ENCODE measurements at regions not wholly inside any gene's neighbourhood (a gene's known extent, or its start where the extent isn't known, plus 50 kb on each side); places are given as distances from the start of the nearest gene placed in this dataset.
"Not testable (repeated sequence)": the region's sequence is repeated elsewhere in the genome, so short reads cannot be mapped to it uniquely, and the experiment has no call there.

GRCh38 chr18:1019191-1019590, 114.5 kb downstream of the ADCYAP1 start:
- no peak overlapping the region for H3K23ac ChIP-seq (ENCODE audit: low read length in 2 of 2)
- no peak overlapping the region for H3K4me3 ChIP-seq (ENCODE audit: insufficient read depth in 1 of 2, low read depth in 1 of 2, low read length in 2 of 2)
- no peak overlapping the region for H3K9ac ChIP-seq (ENCODE audit: low read length)
- H4K91ac ChIP-seq (ENCODE audit: low read length): no peak overlapping the region
- H3K4ac ChIP-seq (ENCODE audit: low read depth in 1 of 2, low read length in 2 of 2): no peak overlapping the region
- H3K4me2 ChIP-seq (ENCODE audit: low read length, poor library complexity, severe bottlenecking): no peak overlapping the region
- no peak overlapping the region for H2BK12ac ChIP-seq (ENCODE audit: low read length in 2 of 2)
- H2AFZ ChIP-seq (ENCODE audit: low read depth, low read length): no peak overlapping the region
- no peaks in the 10 kb centered on the region for H3K27me3 ChIP-seq (ENCODE audit: control insufficient read depth in 1 of 2, insufficient read depth in 1 of 2, low read length in 2 of 2)
- no peaks in the 10 kb centered on the region for H3K79me1 ChIP-seq (replicated peaks; ENCODE audit: low read length, poor library complexity, severe bottlenecking)
- no peak overlapping the region for H4K8ac ChIP-seq (ENCODE audit: low read length)
- no peak overlapping the region for H2AK5ac ChIP-seq (ENCODE audit: low read length, severe bottlenecking)
- H3K27ac ChIP-seq (ENCODE audit: low read length, poor library complexity, severe bottlenecking): no peak overlapping the region
- no peak overlapping the region for H2BK15ac ChIP-seq (ENCODE audit: low read depth, poor library complexity, severe bottlenecking)
- no peak overlapping the region for H3K18ac ChIP-seq (ENCODE audit: low read depth in 1 of 2, low read length in 2 of 2)
- no peak overlapping the region for H3K14ac ChIP-seq (ENCODE audit: low read length in 2 of 2)
- H3K4me1 ChIP-seq (ENCODE audit: control insufficient read depth, insufficient read depth, low read depth, low read length): peaks cover 2% of the 10 kb centered on the region
- no peaks in the 10 kb centered on the region for H3K36me3 ChIP-seq (ENCODE audit: control insufficient read depth in 1 of 2, insufficient read depth in 2 of 2, low read depth in 1 of 2, low read length in 2 of 2)
- no peak for DNase-seq
- no peaks in the 10 kb centered on the region for H3K9me3 ChIP-seq (ENCODE audit: control insufficient read depth, low read length)
- no CpG with 5 or more reads among the region's 3 CpGs for WGBS
- H2BK5ac ChIP-seq (ENCODE audit: low read depth, low read length, poor library complexity, severe bottlenecking): no peak overlapping the region
- H2BK120ac ChIP-seq (ENCODE audit: low read depth, low read length): no peak overlapping the region

- H2BK15ac ChIP-seq (ENCODE audit: low read depth, poor library complexity, severe bottlenecking): no peak overlapping the region
- no peak overlapping the region for H3K4me3 ChIP-seq (ENCODE audit: insufficient read depth in 1 of 2, low read depth in 1 of 2, low read length in 2 of 2)
- no peaks in the 10 kb centered on the region for H3K9me3 ChIP-seq (ENCODE audit: control insufficient read depth, low read length)
- H3K18ac ChIP-seq (ENCODE audit: low read depth in 1 of 2, low read length in 2 of 2): no peak overlapping the region
- no peak overlapping the region for H3K23ac ChIP-seq (ENCODE audit: low read length in 2 of 2)
- no peak overlapping the region for H3K4me2 ChIP-seq (ENCODE audit: low read length, poor library complexity, severe bottlenecking)
- H3K9ac ChIP-seq (ENCODE audit: low read length): no peak overlapping the region
- no peak overlapping the region for H2AK5ac ChIP-seq (ENCODE audit: low read length, severe bottlenecking)
- H3K14ac ChIP-seq (ENCODE audit: low read length in 2 of 2): no peak overlapping the region
- H3K4ac ChIP-seq (ENCODE audit: low read depth in 1 of 2, low read length in 2 of 2): no peak overlapping the region
- H3K27me3 ChIP-seq (ENCODE audit: control insufficient read depth in 1 of 2, insufficient read depth in 1 of 2, low read length in 2 of 2): no peaks in the 10 kb centered on the region
- no peak overlapping the region for H2BK120ac ChIP-seq (ENCODE audit: low read depth, low read length)
- no peak overlapping the region for H2BK12ac ChIP-seq (ENCODE audit: low read length in 2 of 2)
- no peaks in the 10 kb centered on the region for H3K79me1 ChIP-seq (replicated peaks; ENCODE audit: low read length, poor library complexity, severe bottlenecking)
- H2AFZ ChIP-seq (ENCODE audit: low read depth, low read length): no peak overlapping the region
- no peak overlapping the region for H3K27ac ChIP-seq (ENCODE audit: low read length, poor library complexity, severe bottlenecking)
- no peak overlapping the region for H4K8ac ChIP-seq (ENCODE audit: low read length)
- H3K36me3 ChIP-seq (ENCODE audit: control insufficient read depth in 1 of 2, insufficient read depth in 2 of 2, low read depth in 1 of 2, low read length in 2 of 2): no peaks in the 10 kb centered on the region
- DNase-seq: no peak
- WGBS: 100% methylated on average over 1 of the region's 2 CpGs
- no peaks in the 10 kb centered on the region for H3K4me1 ChIP-seq (ENCODE audit: control insufficient read depth, insufficient read depth, low read depth, low read length)
- no peak overlapping the region for H2BK5ac ChIP-seq (ENCODE audit: low read depth, low read length, poor library complexity, severe bottlenecking)
- no peak overlapping the region for H4K91ac ChIP-seq (ENCODE audit: low read length)
Observed at GRCh38 chr18:1020731-1021344, 116.2 kb downstream of the ADCYAP1 start.

- H3K4ac ChIP-seq (ENCODE audit: low read depth in 1 of 2, low read length in 2 of 2): no peak overlapping the region
- no peak overlapping the region for H4K91ac ChIP-seq (ENCODE audit: low read length)
- H3K9ac ChIP-seq (ENCODE audit: low read length): no peak overlapping the region
- H2BK12ac ChIP-seq (ENCODE audit: low read length in 2 of 2): no peak overlapping the region
- H2BK15ac ChIP-seq (ENCODE audit: low read depth, poor library complexity, severe bottlenecking): no peak overlapping the region
- no peak overlapping the region for H2AK5ac ChIP-seq (ENCODE audit: low read length, severe bottlenecking)
- H3K18ac ChIP-seq (ENCODE audit: low read depth in 1 of 2, low read length in 2 of 2): no peak overlapping the region
- DNase-seq: no peak
- no peak overlapping the region for H3K27ac ChIP-seq (ENCODE audit: low read length, poor library complexity, severe bottlenecking)
- H3K4me2 ChIP-seq (ENCODE audit: low read length, poor library complexity, severe bottlenecking): no peak overlapping the region
- no peak overlapping the region for H2BK5ac ChIP-seq (ENCODE audit: low read depth, low read length, poor library complexity, severe bottlenecking)
- no peaks in the 10 kb centered on the region for H3K4me1 ChIP-seq (ENCODE audit: control insufficient read depth, insufficient read depth, low read depth, low read length)
- H4K8ac ChIP-seq (ENCODE audit: low read length): no peak overlapping the region
- no CpG with 5 or more reads among the region's 1 CpG for WGBS
- no peak overlapping the region for H3K14ac ChIP-seq (ENCODE audit: low read length in 2 of 2)
- no peaks in the 10 kb centered on the region for H3K27me3 ChIP-seq (ENCODE audit: control insufficient read depth in 1 of 2, insufficient read depth in 1 of 2, low read length in 2 of 2)
- H3K4me3 ChIP-seq (ENCODE audit: insufficient read depth in 1 of 2, low read depth in 1 of 2, low read length in 2 of 2): no peak overlapping the region
- no peaks in the 10 kb centered on the region for H3K9me3 ChIP-seq (ENCODE audit: control insufficient read depth, low read length)
- H3K79me1 ChIP-seq (replicated peaks; ENCODE audit: low read length, poor library complexity, severe bottlenecking): no peaks in the 10 kb centered on the region
- H3K23ac ChIP-seq (ENCODE audit: low read length in 2 of 2): no peak overlapping the region
- no peak overlapping the region for H2AFZ ChIP-seq (ENCODE audit: low read depth, low read length)
- H2BK120ac ChIP-seq (ENCODE audit: low read depth, low read length): no peak overlapping the region
- H3K36me3 ChIP-seq (ENCODE audit: control insufficient read depth in 1 of 2, insufficient read depth in 2 of 2, low read depth in 1 of 2, low read length in 2 of 2): no peaks in the 10 kb centered on the region
Observed at GRCh38 chr18:1026930-1027329, 122.3 kb downstream of the ADCYAP1 start.

- H2AFZ ChIP-seq (ENCODE audit: low read depth, low read length); H3K18ac ChIP-seq (ENCODE audit: low read depth in 1 of 2, low read length in 2 of 2); H3K4ac ChIP-seq (ENCODE audit: low read depth in 1 of 2, low read length in 2 of 2); H4K8ac ChIP-seq (ENCODE audit: low read length); DNase-seq; H2BK15ac ChIP-seq (ENCODE audit: low read depth, poor library complexity, severe bottlenecking); H3K36me3 ChIP-seq (ENCODE audit: control insufficient read depth in 1 of 2, insufficient read depth in 2 of 2, low read depth in 1 of 2, low read length in 2 of 2); H3K27ac ChIP-seq (ENCODE audit: low read length, poor library complexity, severe bottlenecking); H4K91ac ChIP-seq (ENCODE audit: low read length); H3K4me1 ChIP-seq (ENCODE audit: control insufficient read depth, insufficient read depth, low read depth, low read length); H3K4me3 ChIP-seq (ENCODE audit: insufficient read depth in 1 of 2, low read depth in 1 of 2, low read length in 2 of 2); H2BK120ac ChIP-seq (ENCODE audit: low read depth, low read length); H3K79me1 ChIP-seq (replicated peaks; ENCODE audit: low read length, poor library complexity, severe bottlenecking); H3K14ac ChIP-seq (ENCODE audit: low read length in 2 of 2); H2AK5ac ChIP-seq (ENCODE audit: low read length, severe bottlenecking); H2BK12ac ChIP-seq (ENCODE audit: low read length in 2 of 2); H3K9ac ChIP-seq (ENCODE audit: low read length); H3K23ac ChIP-seq (ENCODE audit: low read length in 2 of 2); H2BK5ac ChIP-seq (ENCODE audit: low read depth, low read length, poor library complexity, severe bottlenecking); H3K4me2 ChIP-seq (ENCODE audit: low read length, poor library complexity, severe bottlenecking); H3K27me3 ChIP-seq (ENCODE audit: control insufficient read depth in 1 of 2, insufficient read depth in 1 of 2, low read length in 2 of 2); H3K9me3 ChIP-seq (ENCODE audit: control insufficient read depth, low read length): not testable (repeated sequence)
- 71% methylated on average over 2 of the region's 3 CpGs for WGBS
Observed at GRCh38 chr18:1033092-1033491, 128.4 kb downstream of the ADCYAP1 start.
